Tibial nerve (tissue), 4 donors: ENCODE measurements at regions not wholly inside any gene's neighbourhood (a gene's known extent, or its start where the extent isn't known, plus 50 kb on each side); places are given as distances from the start of the nearest gene placed in this dataset.

Experiments used
- DNase-seq, 2 donors: peaks; one replicate each; pipeline ENCODE4 v3.0.0-alpha.2; 2019; ENCODE audit warnings: low spot score in 2 of 2
- H3K27ac ChIP-seq, 4 donors: fragments of 200-600 bp; sonication (generic) in 3 of 4; one replicate each; pipeline ENCODE4 v1.5.1; 2017 to 2019; ENCODE audit warnings: mild to moderate bottlenecking in 1 of 4
- H3K27me3 ChIP-seq, 2 donors: fragments of 200-600 bp; sonication (generic) in 1 of 2; one replicate each; pipeline versions ENCODE4 v1.5.1 to v1.6.0; 2017 to 2019
- H3K36me3 ChIP-seq, 3 donors: fragments of 200-600 bp; sonication (generic); one replicate each; pipeline ENCODE4 v1.5.1; 2018 to 2019
- H3K4me1 ChIP-seq, 4 donors: fragments of 200-600 bp; sonication (generic) in 3 of 4; one replicate each; pipeline ENCODE4 v1.5.1; 2017 to 2019
- H3K4me3 ChIP-seq, 4 donors: fragments of 200-600 bp; sonication (generic) in 3 of 4; one replicate each; pipeline ENCODE4 v1.5.1; 2017 to 2019; ENCODE audit warnings: mild to moderate bottlenecking in 1 of 4, moderate library complexity in 1 of 4
- H3K9me3 ChIP-seq, 4 donors: fragments of 200-600 bp; sonication (generic) in 3 of 4; one replicate each; pipeline ENCODE4 v1.5.1; 2017 to 2019
- CTCF ChIP-seq, 5 experiments: fragments of 200-600 bp in 3 of 5; fragments of 450-650 bp in 2 of 5; sonication (generic) in 3 of 5; IDR thresholded peaks; one replicate each; pipeline ENCODE4 v1.5.1; 2016 to 2019; ENCODE audit warnings: antibody characterized with exemption in 5 of 5, mild to moderate bottlenecking in 3 of 5, moderate library complexity in 2 of 5
- EP300 ChIP-seq, 2 donors: sonication (generic); formaldehyde crosslinking; IDR thresholded peaks; one replicate each; pipeline ENCODE4 v1.6.1; 2017; ENCODE audit warnings: antibody characterized with exemption in 2 of 2, mild to moderate bottlenecking in 1 of 2
- POLR2A ChIP-seq, 2 donors: fragments of 450-650 bp; IDR thresholded peaks; one replicate each; pipeline ENCODE4 v1.6.1; 2017; ENCODE audit warnings: antibody characterized with exemption in 2 of 2, mild to moderate bottlenecking in 2 of 2, moderate library complexity in 2 of 2
- whole genome bisulfite sequencing, 2 donors: methylation state at CpG; one replicate each; pipeline ENCODE4 v1.1.5; 2018; 5-methylcytosine and 5-hydroxymethylcytosine counted together

GRCh38 chr4:108393890-108394472 lies 225.2 kb upstream of the LEF1 start:
- TF ChIP-seq POLR2A (IDR thresholded peaks at IDR 0.05) (no peak), EP300 (IDR thresholded peaks at IDR 0.05) (no peak), CTCF (IDR thresholded peaks at IDR 0.05) (no peak)
- Histone ChIP-seq H3K4me3 (no peak overlapping the region), H3K36me3 (no peaks in the 10 kb centered on the region), H3K27ac (no peak overlapping the region), H3K4me1 (peaks cover 0 to 6% (median 0%) of the 10 kb centered on the region in 4 donors), H3K27me3 (no peaks in the 10 kb centered on the region), H3K9me3 (no peaks in the 10 kb centered on the region)
- DNase-seq: no peak
- WGBS, 2 donors: 76 to 85% methylated on average over 1 of the region's 1 CpG

- TF ChIP-seq CTCF (IDR thresholded peaks at IDR 0.05): no peak
- no peak for TF ChIP-seq POLR2A (IDR thresholded peaks at IDR 0.05)
- no peak for TF ChIP-seq EP300 (IDR thresholded peaks at IDR 0.05)
- WGBS, 2 donors: 74 to 87% methylated on average over 3 of the region's 3 CpGs
- no peak for DNase-seq
- Histone ChIP-seq H3K4me3 (no peak overlapping the region), H3K9me3 (no peaks in the 10 kb centered on the region), H3K4me1 (no peaks in the 10 kb centered on the region), H3K27ac (no peak overlapping the region), H3K27me3 (no peaks in the 10 kb centered on the region), H3K36me3 (no peaks in the 10 kb centered on the region)
Measured at GRCh38 chr4:108391701-108392455, 223.1 kb upstream of the LEF1 start.

GRCh38 chr4:108385076-108385475 lies 216.3 kb upstream of the LEF1 start:
- no peak overlapping the region for H3K4me3 ChIP-seq
- no peaks in the 10 kb centered on the region for H3K4me1 ChIP-seq
- H3K9me3 ChIP-seq: no peaks in the 10 kb centered on the region
- no peaks in the 10 kb centered on the region for H3K27me3 ChIP-seq
- H3K27ac ChIP-seq: no peak overlapping the region
- TF ChIP-seq POLR2A (IDR thresholded peaks at IDR 0.05) (no peak), EP300 (IDR thresholded peaks at IDR 0.05) (no peak), CTCF (IDR thresholded peaks at IDR 0.05) (no peak)
- no peak for DNase-seq
- 92 to 100% methylated on average over 2 of the region's 2 CpGs for WGBS, 2 donors
- H3K36me3 ChIP-seq: no peaks in the 10 kb centered on the region

GRCh38 chr4:108384544-108384943 lies 215.8 kb upstream of the LEF1 start:
- Histone ChIP-seq H3K4me3 (no peak overlapping the region), H3K4me1 (no peaks in the 10 kb centered on the region), H3K27me3 (no peaks in the 10 kb centered on the region), H3K36me3 (no peaks in the 10 kb centered on the region), H3K27ac (no peak overlapping the region), H3K9me3 (no peaks in the 10 kb centered on the region)
- whole genome bisulfite sequencing, 2 donors: 77 to 86% methylated on average over 1 of the region's 1 CpG
- DNase-seq: no peak
- TF ChIP-seq CTCF (IDR thresholded peaks at IDR 0.05) (no peak), EP300 (IDR thresholded peaks at IDR 0.05) (no peak), POLR2A (IDR thresholded peaks at IDR 0.05) (no peak)

GRCh38 chr4:108383157-108383556 lies 214.4 kb upstream of the LEF1 start:
- Histone ChIP-seq H3K4me3 (no peak overlapping the region), H3K27ac (no peak overlapping the region), H3K9me3 (no peaks in the 10 kb centered on the region), H3K4me1 (no peaks in the 10 kb centered on the region), H3K27me3 (no peaks in the 10 kb centered on the region), H3K36me3 (no peaks in the 10 kb centered on the region)
- no peak for TF ChIP-seq CTCF (IDR thresholded peaks at IDR 0.05)
- 86 to 88% methylated on average over 4 of the region's 4 CpGs for WGBS, 2 donors
- DNase-seq: no peak
